Caco-2 (cell line): ENCODE measurements at regions not wholly inside any gene's neighbourhood (a gene's known extent, or its start where the extent isn't known, plus 50 kb on each side); places are given as distances from the start of the nearest gene placed in this dataset.

ENCODE experiments used
- BruUV-seq: library from RNA; stranded (reverse); fragments of 400-500 nt; replicated peaks from 2 replicates; lab custom pipeline; 2021; lab: Mats Ljungman, UMichigan
- CTCF ChIA-PET: fragments of 300-600 bp; sonication (Branson Sonifier 250); formaldehyde crosslinking; loops from one replicate; lab custom pipeline; 2022; ENCODE audit warnings: antibody characterized with exemption; lab: Charles Lee
- POLR2A ChIA-PET: fragments of 300-600 bp; sonication (Branson Sonifier 250); formaldehyde crosslinking; loops from one replicate; lab custom pipeline; 2022; ENCODE audit warnings: antibody characterized with exemption; lab: Charles Lee
- DNase-seq, 2 experiments: peaks; one replicate each; pipeline versions ENCODE4 v3.0.0 to v3.0.0-alpha.2; 2020 to 2022
- H3K27me3 ChIP-seq: replicated peaks from 2 replicates; pipeline ENCODE4 v1.6.0; 2011; ENCODE audit warnings: low read length; ENCODE audit not compliant: control insufficient read depth, insufficient read depth
- H3K36me3 ChIP-seq: 2 replicates; pipeline ENCODE4 v1.5.1; 2011; ENCODE audit warnings: low read length; ENCODE audit not compliant: control insufficient read depth, insufficient read depth
- H3K4me1 ChIP-seq: fragments of 250-450 bp; sonication (Bioruptor Pico); 2 replicates; pipeline ENCODE4 v1.5.1; 2020; ENCODE audit warnings: mild to moderate bottlenecking
- H3K4me3 ChIP-seq: 2 replicates; pipeline ENCODE4 v1.5.1; 2011; ENCODE audit warnings: low read depth, mild to moderate bottlenecking, control low read depth, low read length
- H3K9me3 ChIP-seq: fragments of 250-450 bp; sonication (Bioruptor Pico); 2 replicates; pipeline ENCODE4 v1.5.1; 2020; ENCODE audit warnings: mild to moderate bottlenecking, moderate library complexity
- H3K27ac Mint-ChIP-seq: one replicate; pipeline ENCODE4 v1.8.0; 2022; ENCODE audit warnings: mixed read lengths; ENCODE audit not compliant: unreplicated experiment
- H3K27me3 Mint-ChIP-seq: one replicate; pipeline ENCODE4 v1.8.0; 2022; ENCODE audit warnings: mixed read lengths; ENCODE audit not compliant: insufficient read depth, unreplicated experiment
- H3K36me3 Mint-ChIP-seq: one replicate; pipeline ENCODE4 v1.8.0; 2022; ENCODE audit warnings: mild to moderate bottlenecking, mixed read lengths; ENCODE audit not compliant: insufficient read depth, unreplicated experiment
- H3K4me1 Mint-ChIP-seq: one replicate; pipeline ENCODE4 v1.8.0; 2022; ENCODE audit warnings: low read depth, mixed read lengths; ENCODE audit not compliant: unreplicated experiment
- H3K4me3 Mint-ChIP-seq: one replicate; pipeline ENCODE4 v1.8.0; 2022; ENCODE audit warnings: mild to moderate bottlenecking, moderate library complexity, mixed read lengths; ENCODE audit not compliant: unreplicated experiment
- H3K9me3 Mint-ChIP-seq: one replicate; pipeline ENCODE4 v1.8.0; 2022; ENCODE audit warnings: mixed read lengths; ENCODE audit not compliant: unreplicated experiment
- CTCF ChIP-seq, 2 experiments: fragments of 200-600 bp in 1 of 2; IDR thresholded peaks; 1 replicate in 1 of 2; 2 replicates in 1 of 2; pipeline versions ENCODE4 v1.5.1 to v1.8.0; 2011 to 2022; ENCODE audit warnings: antibody characterized with exemption in 1 of 2, control low read depth in 1 of 2, inconsistent platforms in 1 of 2, low read depth in 1 of 2, low read length in 1 of 2, mild to moderate bottlenecking in 1 of 2, moderate library complexity in 1 of 2; ENCODE audit not compliant: insufficient read depth in 1 of 2, severe bottlenecking in 1 of 2, unreplicated experiment in 1 of 2
- intact Hi-C: fragments of 100-400 bp; cut with micrococcal nuclease; formaldehyde crosslinking; loops from one replicate; pipeline ENCODE4 v1.10.0; 2022; ENCODE audit not compliant: unreplicated experiment

DNA sequence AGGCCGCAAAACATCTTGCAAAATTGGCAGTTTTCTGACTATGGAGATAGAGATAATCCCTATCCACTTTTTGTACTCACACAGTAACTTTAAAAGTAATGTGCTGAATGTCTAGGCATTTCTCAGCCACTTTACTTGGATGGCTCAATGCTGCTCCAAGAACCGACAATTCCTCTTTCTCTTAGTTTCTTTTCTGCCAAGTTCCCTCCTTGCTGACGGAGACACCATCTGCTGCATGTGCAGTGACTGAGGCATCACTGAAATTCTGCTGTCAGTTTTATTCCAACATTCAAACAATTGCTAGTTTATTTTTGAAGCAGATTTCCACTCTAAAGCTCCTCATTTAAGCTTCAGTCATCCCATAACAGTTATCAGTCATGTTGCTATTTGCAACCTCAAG is 116.0 kb upstream of the RBMS3 start:
- H3K4me1 Mint-ChIP-seq, result peaks cover 5% of the 10 kb centered on the region
- DNase-seq, result no peak
- Histone ChIP-seq H3K27me3 (no peaks in the 10 kb centered on the region), H3K9me3 (no peaks in the 10 kb centered on the region), H3K4me3 (no peak overlapping the region), H3K36me3 (no peaks in the 10 kb centered on the region), H3K4me1 (0 out of 2 replicates have a peak, but pooled peaks cover 4% of the 10 kb centered on the region)
- H3K27ac Mint-ChIP-seq, result no peak overlapping the region
- ChIA-PET CTCF (no interaction called here), POLR2A (no interaction called here)
- intact Hi-C loops, result no loop called here
- no peak overlapping the region for H3K4me3 Mint-ChIP-seq
- peaks cover 2% of the 10 kb centered on the region for H3K27me3 Mint-ChIP-seq
- BruUV-seq, result no TSS peak
- no peak for TF ChIP-seq CTCF (IDR thresholded peaks at IDR 0.05; ENCODE audit: insufficient read depth in 1 of 2, low read depth in 1 of 2, low read length in 1 of 2, severe bottlenecking in 1 of 2, unreplicated experiment in 1 of 2)
- H3K36me3 Mint-ChIP-seq, result no peaks in the 10 kb centered on the region
- peaks cover 26% of the 10 kb centered on the region for H3K9me3 Mint-ChIP-seq

DNA sequence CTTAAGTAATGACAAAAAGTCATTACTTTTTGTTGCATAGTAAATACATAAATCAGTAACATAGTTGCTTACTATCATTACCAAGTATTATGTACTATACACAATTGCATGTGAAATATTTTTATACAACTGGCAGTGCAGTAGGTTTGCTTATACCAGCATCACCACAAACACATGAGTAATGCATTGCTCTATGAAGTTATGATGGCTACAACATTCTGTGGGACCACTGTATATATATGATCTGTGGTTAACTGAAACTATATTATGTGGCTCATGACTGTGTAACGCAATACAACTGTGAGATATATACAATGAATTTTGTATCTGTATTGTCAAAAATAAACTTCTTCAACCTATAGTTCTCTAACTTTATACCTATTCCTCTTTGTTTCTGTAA is 113.7 kb upstream of the RBMS3 start:
- no peaks in the 10 kb centered on the region for H3K9me3 ChIP-seq
- H3K36me3 ChIP-seq, result no peaks in the 10 kb centered on the region
- TF ChIP-seq CTCF (IDR thresholded peaks at IDR 0.05; ENCODE audit: insufficient read depth in 1 of 2, low read depth in 1 of 2, low read length in 1 of 2, severe bottlenecking in 1 of 2, unreplicated experiment in 1 of 2), result no peak
- peaks cover 11% of the 10 kb centered on the region; the same call in 1 of the 2 replicates for H3K4me1 ChIP-seq
- Mint-ChIP-seq H3K4me3 (no peak overlapping the region), H3K27ac (no peak overlapping the region), H3K4me1 (peaks cover 7% of the 10 kb centered on the region), H3K27me3 (no peaks in the 10 kb centered on the region), H3K9me3 (peaks cover 16% of the 10 kb centered on the region), H3K36me3 (no peaks in the 10 kb centered on the region)
- no TSS peak for BruUV-seq
- ChIA-PET POLR2A (no interaction called here), CTCF (no interaction called here)
- no peaks in the 10 kb centered on the region for H3K27me3 ChIP-seq
- DNase-seq, result no peak
- intact Hi-C loops, result no loop called here
- H3K4me3 ChIP-seq, result no peak overlapping the region

DNA sequence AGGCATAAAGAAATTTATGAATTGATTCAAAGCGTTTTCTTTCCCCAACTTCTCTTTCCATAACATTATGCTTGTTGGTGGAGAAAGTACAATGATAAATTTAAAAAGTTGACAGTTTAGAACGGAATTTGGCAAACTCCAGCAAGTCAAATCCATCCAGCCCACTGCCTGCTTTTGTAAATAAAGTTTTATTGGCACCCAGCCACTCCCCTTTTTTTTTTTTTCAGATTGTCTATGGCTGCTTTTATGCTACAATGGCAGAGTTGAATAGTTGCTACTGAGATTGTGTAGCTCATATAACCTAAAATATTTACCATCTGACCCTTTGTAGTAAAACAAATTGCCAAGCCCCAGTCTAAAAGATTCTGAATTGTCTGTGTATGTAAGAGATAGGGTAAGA is 112.8 kb upstream of the RBMS3 start:
- Histone ChIP-seq H3K4me3 (no peak overlapping the region), H3K9me3 (no peaks in the 10 kb centered on the region), H3K27me3 (no peaks in the 10 kb centered on the region), H3K36me3 (no peaks in the 10 kb centered on the region), H3K4me1 (peaks cover 8% of the 10 kb centered on the region; the same call in 1 of the 2 replicates)
- H3K27ac Mint-ChIP-seq, result no peak overlapping the region
- ChIA-PET POLR2A (no interaction called here), CTCF (no interaction called here)
- intact Hi-C loops, result no loop called here
- no peak overlapping the region for H3K4me3 Mint-ChIP-seq
- peaks cover 7% of the 10 kb centered on the region for H3K4me1 Mint-ChIP-seq
- no peaks in the 10 kb centered on the region for H3K36me3 Mint-ChIP-seq
- H3K9me3 Mint-ChIP-seq, result peaks cover 11% of the 10 kb centered on the region
- DNase-seq, result no peak
- no peaks in the 10 kb centered on the region for H3K27me3 Mint-ChIP-seq
- TF ChIP-seq CTCF (IDR thresholded peaks at IDR 0.05; ENCODE audit: insufficient read depth in 1 of 2, low read depth in 1 of 2, low read length in 1 of 2, severe bottlenecking in 1 of 2, unreplicated experiment in 1 of 2), result no peak
- BruUV-seq, result no TSS peak
